ENCODE measurements at regions not wholly inside any gene's neighbourhood (a gene's known extent, or its start where the extent isn't known, plus 50 kb on each side); places are given as distances from the start of the nearest gene placed in this dataset.

DNA sequence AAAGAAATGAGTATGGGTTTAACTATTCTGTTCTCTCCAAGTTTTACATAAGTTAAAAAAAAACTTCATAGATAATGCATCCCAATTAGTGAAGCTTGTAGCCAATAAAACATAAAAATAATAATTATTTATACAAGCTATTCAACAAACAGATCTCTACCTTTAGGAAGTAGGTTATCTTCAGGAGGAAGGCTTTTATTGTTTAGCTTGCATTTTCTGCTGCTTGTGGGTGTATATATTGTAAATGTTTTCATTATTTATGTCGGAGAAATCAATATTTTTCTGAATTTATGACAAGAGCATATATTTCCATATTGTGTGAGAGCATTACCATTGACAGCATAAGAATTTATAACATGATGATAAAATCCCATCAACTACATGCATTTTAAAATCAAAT lies 208.3 kb downstream of the TRAM1L1 start:
- TF ChIP-seq, protein P1, sequence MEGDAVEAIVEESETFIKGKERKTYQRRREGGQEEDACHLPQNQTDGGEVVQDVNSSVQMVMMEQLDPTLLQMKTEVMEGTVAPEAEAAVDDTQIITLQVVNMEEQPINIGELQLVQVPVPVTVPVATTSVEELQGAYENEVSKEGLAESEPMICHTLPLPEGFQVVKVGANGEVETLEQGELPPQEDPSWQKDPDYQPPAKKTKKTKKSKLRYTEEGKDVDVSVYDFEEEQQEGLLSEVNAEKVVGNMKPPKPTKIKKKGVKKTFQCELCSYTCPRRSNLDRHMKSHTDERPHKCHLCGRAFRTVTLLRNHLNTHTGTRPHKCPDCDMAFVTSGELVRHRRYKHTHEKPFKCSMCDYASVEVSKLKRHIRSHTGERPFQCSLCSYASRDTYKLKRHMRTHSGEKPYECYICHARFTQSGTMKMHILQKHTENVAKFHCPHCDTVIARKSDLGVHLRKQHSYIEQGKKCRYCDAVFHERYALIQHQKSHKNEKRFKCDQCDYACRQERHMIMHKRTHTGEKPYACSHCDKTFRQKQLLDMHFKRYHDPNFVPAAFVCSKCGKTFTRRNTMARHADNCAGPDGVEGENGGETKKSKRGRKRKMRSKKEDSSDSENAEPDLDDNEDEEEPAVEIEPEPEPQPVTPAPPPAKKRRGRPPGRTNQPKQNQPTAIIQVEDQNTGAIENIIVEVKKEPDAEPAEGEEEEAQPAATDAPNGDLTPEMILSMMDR (IDR thresholded peaks at IDR 0.05; ENCODE audit: insufficient read depth, missing control alignments): no peak
- FAIRE-seq: no peak
- no peak for DNase-seq (ENCODE audit: insufficient read length, low spot score)

DNA sequence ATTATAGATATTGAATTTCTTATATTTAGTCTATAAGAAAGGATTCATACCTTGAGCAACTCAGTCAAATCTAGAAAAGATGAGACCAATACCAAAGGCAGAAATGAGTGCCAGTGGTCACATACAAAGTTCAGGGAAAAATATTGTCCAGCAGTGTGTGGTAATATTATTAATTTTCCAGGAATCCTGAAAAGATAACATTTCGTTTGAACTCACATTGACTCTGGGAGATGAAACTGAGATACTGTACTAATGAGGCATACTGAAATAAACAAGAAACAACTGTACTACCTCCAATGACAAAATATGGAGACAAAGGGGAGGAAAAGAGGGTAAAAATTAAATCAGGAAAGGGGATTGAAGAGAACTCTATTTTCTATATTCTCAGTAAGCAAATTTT lies 212.4 kb downstream of the TRAM1L1 start:
- DNase-seq (ENCODE audit: insufficient read length, low spot score) (no peak), FAIRE-seq (no peak)
- TF ChIP-seq, protein P1 (IDR thresholded peaks at IDR 0.05; ENCODE audit: insufficient read depth, missing control alignments): no peak

DNA sequence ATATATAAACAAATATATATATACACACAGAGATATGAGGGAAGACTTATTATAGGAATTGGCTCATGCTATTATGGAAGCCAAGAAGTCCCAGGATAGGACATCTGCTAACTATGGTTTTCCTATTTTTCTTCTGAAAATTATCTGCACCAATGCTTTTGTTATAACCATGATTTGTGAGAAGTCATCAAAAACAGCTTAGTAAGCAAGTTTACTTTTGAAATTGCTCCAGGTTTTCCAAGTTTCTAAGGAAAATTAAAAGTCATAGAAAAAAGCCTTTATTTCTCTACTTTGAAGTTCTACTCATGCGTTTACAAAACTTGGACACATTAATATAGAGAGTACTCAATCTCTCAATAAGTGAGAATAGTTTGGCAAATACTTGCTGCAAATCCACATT lies 213.1 kb downstream of the TRAM1L1 start:
- DNase-seq (ENCODE audit: insufficient read length, low spot score) (no peak), FAIRE-seq (no peak)
- TF ChIP-seq, protein P1 (IDR thresholded peaks at IDR 0.05; ENCODE audit: insufficient read depth, missing control alignments): no peak

DNA sequence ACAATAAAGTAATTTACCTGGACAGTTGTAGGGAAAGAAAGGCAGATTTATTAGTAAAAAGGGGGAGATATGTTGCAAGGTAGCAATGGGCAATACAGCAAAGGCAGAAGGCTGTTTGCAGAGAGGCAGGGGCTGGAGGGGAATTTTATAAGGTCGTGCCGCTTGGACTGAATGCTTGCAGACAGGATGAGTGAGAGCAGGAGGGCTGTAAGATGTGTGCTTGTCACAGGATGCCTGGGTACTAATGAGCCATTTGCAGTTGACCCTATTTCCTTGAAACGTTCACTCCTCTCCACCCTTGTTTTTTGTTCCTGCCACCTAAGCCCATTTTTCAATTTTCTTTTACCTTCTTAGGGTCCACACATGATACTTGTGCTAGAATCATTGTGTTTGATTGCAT lies 214.7 kb downstream of the TRAM1L1 start:
- FAIRE-seq: no peak
- TF ChIP-seq, protein P1 (IDR thresholded peaks at IDR 0.05; ENCODE audit: insufficient read depth, missing control alignments): no peak
- DNase-seq (ENCODE audit: insufficient read length, low spot score): no peak

DNA sequence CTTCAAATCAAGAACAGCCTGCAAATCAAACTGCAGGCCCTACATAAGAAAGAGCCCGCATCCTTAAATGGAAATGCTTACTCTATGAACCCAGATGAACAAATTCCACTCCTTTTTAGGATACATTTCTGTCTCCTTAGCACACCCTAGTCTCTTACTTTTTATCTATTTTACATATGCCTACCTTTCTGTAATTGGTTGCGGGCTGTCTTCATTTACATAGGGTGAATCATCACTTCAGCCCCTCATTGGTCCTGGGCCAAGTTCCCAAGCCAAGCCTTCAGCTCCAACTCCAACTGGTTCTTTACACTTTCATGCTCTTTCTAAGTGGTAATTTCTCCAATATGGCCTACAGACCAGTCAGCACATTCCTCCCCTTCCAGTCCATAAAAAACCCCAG lies 219.3 kb downstream of the TRAM1L1 start:
- FAIRE-seq: peak; percentile 44
- DNase-seq (ENCODE audit: insufficient read length, low spot score): no peak
- TF ChIP-seq, protein P1 (IDR thresholded peaks at IDR 0.05; ENCODE audit: insufficient read depth, missing control alignments): no peak

DNA sequence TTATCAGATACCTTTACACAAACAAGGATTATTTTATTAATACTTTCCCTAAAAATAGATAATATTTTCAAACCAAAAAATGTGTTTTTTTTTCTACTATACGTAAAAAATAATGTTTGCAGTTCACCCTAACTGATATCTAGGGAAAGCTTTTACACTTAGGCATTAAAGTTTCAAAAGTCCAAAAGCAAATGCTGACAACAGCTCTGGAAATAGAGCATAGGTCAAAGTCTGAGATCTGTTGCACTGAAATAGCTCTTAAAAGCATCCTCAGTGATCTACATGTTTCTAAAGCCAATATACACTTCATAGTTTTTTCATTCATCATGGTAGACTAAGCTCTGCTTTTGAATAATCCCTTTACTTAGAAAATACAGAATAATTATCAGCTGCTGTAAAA lies 222.8 kb downstream of the TRAM1L1 start:
- DNase-seq (ENCODE audit: insufficient read length, low spot score) (no peak), FAIRE-seq (no peak)
- TF ChIP-seq, protein P1 (IDR thresholded peaks at IDR 0.05; ENCODE audit: insufficient read depth, missing control alignments): no peak

DNA sequence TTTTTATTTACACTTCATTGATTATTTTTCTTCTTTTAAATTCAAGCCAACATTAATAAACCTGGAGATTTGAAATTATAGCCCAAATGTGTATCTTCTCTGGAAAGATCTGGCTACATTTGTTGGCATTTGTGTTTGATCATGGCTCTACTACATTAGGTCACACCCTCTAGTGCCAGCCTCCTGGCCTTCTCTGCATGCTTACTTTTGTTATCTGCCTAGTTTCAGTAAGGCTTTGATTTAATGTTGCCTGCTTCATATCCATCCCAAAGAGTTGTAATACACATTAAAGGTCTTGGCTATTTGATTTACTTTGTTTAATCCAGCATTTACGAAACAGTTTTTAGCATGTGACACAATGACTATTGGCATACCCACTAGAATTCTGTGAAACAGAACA lies 224.5 kb downstream of the TRAM1L1 start:
- TF ChIP-seq, protein P1 (IDR thresholded peaks at IDR 0.05; ENCODE audit: insufficient read depth, missing control alignments): no peak
- FAIRE-seq (peak; percentile 6), DNase-seq (ENCODE audit: insufficient read length, low spot score) (no peak)
